Kidney (tissue), 13 donors: ENCODE measurements at regions not wholly inside any gene's neighbourhood (a gene's known extent, or its start where the extent isn't known, plus 50 kb on each side); places are given as distances from the start of the nearest gene placed in this dataset.
A peak's percentile ranks its signal among the peaks of the same experiment; 100 is the strongest.

Experiments used
- DNase-seq, 5 donors: peaks; one replicate each; pipeline ENCODE4 v3.0.0-alpha.2; 2013 to 2020
- FAIRE-seq: peaks from 2 replicates; lab custom pipeline; 2012; peaks lifted over from hg19 to GRCh38; lab: Jason Lieb, UNC
- H3K27ac ChIP-seq, 2 donors: one replicate each; pipeline ENCODE4 v1.7.0; 2013; ENCODE audit warnings: low read depth in 2 of 2, low read length in 2 of 2, inconsistent platforms in 1 of 2
- H3K27me3 ChIP-seq: one replicate; pipeline ENCODE4 v1.7.1; 2013; ENCODE audit warnings: low read length, inconsistent platforms; ENCODE audit not compliant: control insufficient read depth, insufficient read depth
- H3K36me3 ChIP-seq, 3 donors: one replicate each; pipeline versions ENCODE4 v1.7.0 to v1.7.1; 2013; ENCODE audit warnings: low read length in 3 of 3, control low read depth in 1 of 3, inconsistent platforms in 1 of 3; ENCODE audit not compliant: insufficient read depth in 3 of 3, control insufficient read depth in 2 of 3
- H3K4me1 ChIP-seq, 3 donors: one replicate each; pipeline versions ENCODE4 v1.7.0 to v1.7.1; 2013; ENCODE audit warnings: low read length in 3 of 3, inconsistent platforms in 1 of 3, low read depth in 1 of 3; ENCODE audit not compliant: control insufficient read depth in 2 of 3, insufficient read depth in 2 of 3
- H3K4me3 ChIP-seq, 3 donors: one replicate each; pipeline versions ENCODE4 v1.7.0 to v1.8.1; 2013; ENCODE audit warnings: low read length in 3 of 3, control low read depth in 1 of 3, inconsistent platforms in 1 of 3
- H3K9ac ChIP-seq, 3 donors: one replicate each; pipeline versions ENCODE4 v1.7.0 to v1.7.1; 2013; ENCODE audit warnings: low read length in 3 of 3, control low read depth in 1 of 3, inconsistent platforms in 1 of 3
- H3K9me3 ChIP-seq, 3 donors: one replicate each; pipeline versions ENCODE4 v1.7.0 to v1.7.1; 2013; ENCODE audit warnings: low read length in 3 of 3, control low read depth in 1 of 3, inconsistent platforms in 1 of 3; ENCODE audit not compliant: control insufficient read depth in 2 of 3, insufficient read depth in 1 of 3
- CTCF ChIP-seq: IDR thresholded peaks from 3 replicates; pipeline ENCODE4 v1.5.1; 2012; ENCODE audit warnings: mild to moderate bottlenecking, moderate library complexity, borderline replicate concordance; ENCODE audit not compliant: insufficient read depth; ENCODE audit errors: extremely low read depth
- intact Hi-C: fragments of 100-400 bp; cut with DNase I; formaldehyde crosslinking; loops from one replicate; pipeline ENCODE4 v1.11.1; 2022
- donor health status: control.
- donor health status: control.
- donor health status: control.
- donor health status: control.
- donor health status: control.
- donor health status: DM: yes; HTN: yes; CAD: no.
- donor health status: Normal renal cell carcinoma (clear cell type).

- intact Hi-C loops, result no loop called here
- H3K9me3 ChIP-seq, result no peaks in the 10 kb centered on the region
- FAIRE-seq (no peak), DNase-seq (no peak)
- H3K27ac ChIP-seq, result no peak overlapping the region
- TF ChIP-seq CTCF, result no peak
- no peaks in the 10 kb centered on the region for H3K4me1 ChIP-seq
- no peak overlapping the region for H3K9ac ChIP-seq
- no peak overlapping the region for H3K4me3 ChIP-seq
- H3K36me3 ChIP-seq, result no peaks in the 10 kb centered on the region
- no peaks in the 10 kb centered on the region for H3K27me3 ChIP-seq
These were observed 456.5 kb downstream of the FBXO15 start for GRCh38 chr18:73691118-73691517.

DNA sequence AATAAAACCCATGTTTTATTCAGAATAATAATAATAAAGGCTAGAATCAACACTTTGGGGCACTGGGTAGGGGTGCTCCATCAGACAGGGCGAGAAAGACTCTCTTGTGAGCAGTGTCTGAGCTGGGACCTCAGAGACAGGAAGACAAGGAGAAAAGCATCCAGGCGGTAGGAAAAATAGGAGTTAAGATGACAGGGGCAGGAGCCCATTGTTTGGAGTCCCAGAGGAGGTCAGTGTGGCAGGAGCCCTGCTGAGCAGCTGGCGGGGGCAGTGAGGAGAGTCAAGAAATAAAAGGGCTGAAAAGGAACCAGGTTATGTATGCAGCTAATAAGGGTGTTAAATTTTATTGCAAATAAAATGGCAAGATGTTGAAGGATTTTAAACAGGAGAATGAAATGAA, 457.4 kb downstream of the FBXO15 start:
- H3K9ac ChIP-seq, result no peak overlapping the region
- no peak for TF ChIP-seq CTCF

GRCh38 chr18:73688851-73689711, 458.6 kb downstream of the FBXO15 start:
- no peak overlapping the region for H3K27ac ChIP-seq
- H3K36me3 ChIP-seq, result no peaks in the 10 kb centered on the region
- H3K27me3 ChIP-seq, result no peaks in the 10 kb centered on the region
- H3K4me1 ChIP-seq, result no peaks in the 10 kb centered on the region
- no peak for TF ChIP-seq CTCF
- no peak overlapping the region for H3K4me3 ChIP-seq
- no peak overlapping the region for H3K9ac ChIP-seq
- FAIRE-seq, result no peak
- intact Hi-C loops, result no loop called here
- peak in 2 of 5 donors; percentile 35 to 51 for DNase-seq
- H3K9me3 ChIP-seq, result no peaks in the 10 kb centered on the region

More for the DNA sequence above, 457.4 kb downstream of the FBXO15 start:
- Histone ChIP-seq H3K36me3 (no peaks in the 10 kb centered on the region), H3K9me3 (no peaks in the 10 kb centered on the region), H3K4me1 (no peaks in the 10 kb centered on the region), H3K27ac (no peak overlapping the region), H3K27me3 (no peaks in the 10 kb centered on the region), H3K4me3 (no peak overlapping the region)
- intact Hi-C loops, result no loop called here
- DNase-seq (no peak), FAIRE-seq (no peak)
